C4-2B (cell line): ENCODE measurements at regions not wholly inside any gene's neighbourhood (a gene's known extent, or its start where the extent isn't known, plus 50 kb on each side); places are given as distances from the start of the nearest gene placed in this dataset.

Experiments used
- ZFX ChIP-seq: fragments of 450-650 bp; IDR thresholded peaks from 2 replicates; pipeline ENCODE4 v1.6.1; 2017
- TF ChIP-seq, protein P1 (sequence below): fragments of 450-650 bp; conservative IDR thresholded peaks from 2 replicates; pipeline ENCODE4 v1.5.1; 2017; ENCODE audit warnings: mild to moderate bottlenecking

DNA sequence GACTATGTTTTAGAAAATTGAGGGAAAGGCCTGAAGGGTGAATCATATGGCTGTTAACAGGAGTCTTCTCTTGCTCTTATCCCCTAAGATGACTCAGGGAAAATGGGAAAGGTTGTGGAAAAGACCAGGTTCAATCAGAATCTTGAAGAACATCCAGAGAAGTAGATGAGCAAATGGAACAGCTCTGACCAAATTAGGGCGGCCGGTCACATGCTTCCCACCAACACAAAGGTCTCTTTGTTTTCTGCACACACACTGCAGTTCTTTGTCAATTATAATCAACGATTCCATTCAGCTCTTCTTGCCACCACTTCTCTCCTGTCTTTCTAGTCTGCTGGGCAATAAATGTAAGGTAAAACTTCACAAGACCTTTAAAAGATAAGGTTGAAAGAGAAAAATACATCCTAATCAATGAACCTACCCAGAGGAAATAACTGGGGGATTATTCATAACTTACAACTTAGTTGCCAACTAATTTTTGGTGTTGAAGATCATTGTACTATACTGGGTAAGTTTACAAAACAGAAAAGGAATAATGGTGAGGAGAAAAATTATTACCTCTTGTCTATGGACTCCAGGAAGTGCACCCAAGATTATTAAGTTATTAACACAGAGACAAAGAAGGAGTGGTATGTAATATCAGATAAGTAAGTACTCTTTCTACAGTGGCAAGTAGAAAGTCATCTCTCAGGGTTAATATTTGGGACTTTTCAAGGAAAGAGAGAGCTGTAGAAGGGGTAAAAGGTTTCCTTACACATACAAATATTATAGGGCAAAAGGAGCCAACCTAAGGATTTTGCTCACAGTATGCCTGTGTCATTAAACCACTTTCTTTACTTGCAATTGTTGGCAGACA lies 441.9 kb upstream of the PIK3R1 start:
- TF ChIP-seq, protein P1, sequence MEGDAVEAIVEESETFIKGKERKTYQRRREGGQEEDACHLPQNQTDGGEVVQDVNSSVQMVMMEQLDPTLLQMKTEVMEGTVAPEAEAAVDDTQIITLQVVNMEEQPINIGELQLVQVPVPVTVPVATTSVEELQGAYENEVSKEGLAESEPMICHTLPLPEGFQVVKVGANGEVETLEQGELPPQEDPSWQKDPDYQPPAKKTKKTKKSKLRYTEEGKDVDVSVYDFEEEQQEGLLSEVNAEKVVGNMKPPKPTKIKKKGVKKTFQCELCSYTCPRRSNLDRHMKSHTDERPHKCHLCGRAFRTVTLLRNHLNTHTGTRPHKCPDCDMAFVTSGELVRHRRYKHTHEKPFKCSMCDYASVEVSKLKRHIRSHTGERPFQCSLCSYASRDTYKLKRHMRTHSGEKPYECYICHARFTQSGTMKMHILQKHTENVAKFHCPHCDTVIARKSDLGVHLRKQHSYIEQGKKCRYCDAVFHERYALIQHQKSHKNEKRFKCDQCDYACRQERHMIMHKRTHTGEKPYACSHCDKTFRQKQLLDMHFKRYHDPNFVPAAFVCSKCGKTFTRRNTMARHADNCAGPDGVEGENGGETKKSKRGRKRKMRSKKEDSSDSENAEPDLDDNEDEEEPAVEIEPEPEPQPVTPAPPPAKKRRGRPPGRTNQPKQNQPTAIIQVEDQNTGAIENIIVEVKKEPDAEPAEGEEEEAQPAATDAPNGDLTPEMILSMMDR: no peak
- no peak for TF ChIP-seq ZFX
